HG03432 (cell line): ENCODE measurements at regions not wholly inside any gene's neighbourhood (a gene's known extent, or its start where the extent isn't known, plus 50 kb on each side); places are given as distances from the start of the nearest gene placed in this dataset.

ENCODE experiments used
- ATAC-seq: cut with Tn5 transposase; IDR thresholded peaks from one replicate; pipeline ENCODE4 v1.9.1; 2021; ENCODE audit warnings: mild to moderate bottlenecking, moderate library complexity; ENCODE audit not compliant: unreplicated experiment

DNA sequence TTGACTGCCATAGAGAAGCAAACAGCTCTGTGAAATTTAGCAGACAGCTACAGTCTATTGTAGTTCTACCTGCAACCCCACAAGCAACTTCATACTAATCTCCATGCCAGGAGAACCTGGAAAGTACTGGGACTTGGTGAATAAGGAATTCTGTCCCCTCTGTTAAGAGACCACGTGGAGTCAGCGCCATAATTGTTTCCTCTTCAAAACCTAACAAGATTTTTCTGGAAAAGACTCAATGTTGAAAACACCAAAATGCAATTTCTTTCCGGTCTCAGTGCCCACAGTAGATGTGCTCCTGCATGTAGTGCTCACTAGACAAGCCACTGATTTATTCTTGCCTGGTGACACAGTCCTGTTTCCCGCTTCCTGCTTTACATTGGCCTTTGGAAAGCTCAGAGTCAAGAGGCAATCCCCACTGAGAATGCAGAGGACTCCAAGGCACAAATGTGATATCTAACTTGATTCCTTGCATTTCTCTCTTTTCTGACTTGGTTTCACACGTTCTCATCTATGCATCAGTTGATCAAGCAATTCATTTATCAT is 268.3 kb downstream of the HIVEP2 start:
- ATAC-seq: no peak

DNA sequence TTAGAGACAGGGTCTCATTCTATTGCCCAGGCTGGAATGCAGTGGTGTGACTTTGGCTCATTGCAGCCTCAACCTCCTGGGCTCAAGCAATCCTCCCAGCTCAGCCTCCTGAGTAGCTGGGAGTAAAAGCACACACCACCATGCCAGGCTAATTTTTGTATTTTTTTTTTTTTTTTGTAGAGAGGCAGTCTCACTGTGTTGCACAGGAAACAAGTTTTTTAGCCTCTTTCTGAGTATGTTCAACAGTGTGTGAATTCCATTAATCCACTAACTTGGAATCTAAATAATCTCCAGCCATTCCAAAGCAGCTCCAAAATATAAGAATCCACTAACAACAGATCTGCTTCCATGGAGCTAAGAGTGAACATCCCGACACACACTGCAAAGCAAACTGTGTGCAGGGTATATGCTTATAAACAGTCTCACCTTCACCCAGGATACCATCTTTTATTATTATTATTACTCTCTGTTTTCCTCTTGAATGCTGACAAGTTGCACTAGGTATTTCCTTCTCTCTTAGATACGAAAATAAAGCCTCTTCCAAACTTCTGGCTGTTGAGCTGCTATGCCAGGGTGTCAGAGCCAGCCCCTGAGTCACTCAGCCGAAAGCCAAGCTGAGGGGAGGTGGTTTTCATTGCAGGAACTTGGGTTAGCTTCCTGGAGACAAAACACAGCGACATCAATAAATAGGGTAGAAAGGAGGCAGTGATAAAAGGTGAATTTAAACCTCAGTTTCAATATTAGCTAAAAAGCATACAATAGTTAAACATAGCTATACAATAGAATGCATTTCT is 264.9 kb downstream of the HIVEP2 start:
- ATAC-seq: no peak

DNA sequence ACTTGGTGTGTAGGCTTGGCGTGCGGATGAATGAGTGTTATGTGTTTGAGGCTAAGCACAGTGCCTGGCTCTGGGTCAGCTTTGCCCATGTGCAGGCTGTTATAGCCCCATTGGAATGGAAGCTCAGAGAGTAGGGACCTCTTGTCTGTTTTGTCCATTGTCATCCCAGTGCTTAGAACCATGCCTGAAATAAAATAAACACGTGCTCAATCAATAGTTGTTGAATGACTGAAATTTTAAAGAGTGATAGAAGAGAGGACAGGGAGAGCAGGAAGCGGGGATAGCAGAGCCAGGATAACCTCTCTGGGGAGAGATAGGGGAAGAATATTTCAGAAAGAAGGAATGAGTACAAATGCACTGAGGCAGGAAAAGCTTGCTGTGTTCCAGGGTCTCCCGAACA is 263.9 kb downstream of the HIVEP2 start:
- ATAC-seq: no peak

DNA sequence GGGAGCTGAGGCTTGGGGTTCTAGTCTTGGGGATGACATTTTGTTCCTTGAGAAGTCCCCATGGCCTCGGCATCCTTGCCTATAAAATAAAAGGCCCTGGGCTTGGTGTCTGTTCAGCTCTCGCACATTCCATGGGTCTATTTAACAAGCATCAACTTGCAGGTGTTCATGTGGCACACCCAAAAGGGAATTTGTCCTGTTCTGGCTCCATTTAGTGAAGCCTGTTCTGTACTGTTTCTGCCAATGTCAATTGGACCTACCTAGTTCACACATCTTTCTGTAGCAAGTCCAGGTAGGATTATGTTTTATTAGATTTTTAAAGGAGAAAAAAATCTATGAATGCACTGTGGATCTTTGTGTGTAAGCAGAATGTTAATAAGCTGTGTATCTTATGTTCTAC is 262.0 kb downstream of the HIVEP2 start:
- no peak for ATAC-seq

DNA sequence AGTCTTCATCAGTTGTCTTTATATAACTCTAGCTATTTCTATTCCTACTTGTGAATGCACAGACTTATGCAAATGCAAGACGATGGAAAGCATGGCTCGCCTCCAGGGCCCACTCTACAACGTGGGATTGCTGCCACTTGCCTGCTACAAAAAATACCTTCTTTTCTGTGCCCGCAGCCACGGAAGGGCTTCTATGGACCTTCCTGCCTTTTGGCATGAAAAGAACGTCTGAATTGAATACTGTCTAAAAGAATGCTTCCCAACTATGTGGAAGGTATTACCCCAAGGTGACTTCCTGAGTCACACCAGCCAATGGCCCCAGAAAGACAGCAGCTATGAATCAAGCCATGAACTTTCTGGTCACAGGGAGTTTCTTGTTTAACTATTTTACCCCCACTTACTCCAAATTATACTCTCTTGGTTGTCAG is 261.2 kb downstream of the HIVEP2 start:
- no peak for ATAC-seq

DNA sequence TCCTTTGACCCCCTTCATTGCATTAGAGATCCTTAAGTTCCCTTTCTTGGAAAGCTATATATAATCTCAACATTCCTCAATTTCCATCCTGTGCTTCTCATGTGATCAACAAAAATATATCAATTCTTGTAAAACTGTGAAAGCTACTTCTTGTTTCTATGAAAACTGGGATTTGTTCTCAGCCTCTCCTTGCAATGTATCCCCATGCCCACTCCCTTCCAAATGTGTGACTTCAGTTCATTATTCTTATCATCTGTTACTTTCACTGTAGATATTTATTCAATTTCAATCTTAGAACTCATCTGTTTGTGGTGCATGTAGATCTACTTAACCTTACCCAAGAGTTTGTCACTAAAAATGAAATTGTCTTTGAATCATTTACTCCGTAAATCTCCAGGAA is 260.6 kb downstream of the HIVEP2 start:
- ATAC-seq: no peak

DNA sequence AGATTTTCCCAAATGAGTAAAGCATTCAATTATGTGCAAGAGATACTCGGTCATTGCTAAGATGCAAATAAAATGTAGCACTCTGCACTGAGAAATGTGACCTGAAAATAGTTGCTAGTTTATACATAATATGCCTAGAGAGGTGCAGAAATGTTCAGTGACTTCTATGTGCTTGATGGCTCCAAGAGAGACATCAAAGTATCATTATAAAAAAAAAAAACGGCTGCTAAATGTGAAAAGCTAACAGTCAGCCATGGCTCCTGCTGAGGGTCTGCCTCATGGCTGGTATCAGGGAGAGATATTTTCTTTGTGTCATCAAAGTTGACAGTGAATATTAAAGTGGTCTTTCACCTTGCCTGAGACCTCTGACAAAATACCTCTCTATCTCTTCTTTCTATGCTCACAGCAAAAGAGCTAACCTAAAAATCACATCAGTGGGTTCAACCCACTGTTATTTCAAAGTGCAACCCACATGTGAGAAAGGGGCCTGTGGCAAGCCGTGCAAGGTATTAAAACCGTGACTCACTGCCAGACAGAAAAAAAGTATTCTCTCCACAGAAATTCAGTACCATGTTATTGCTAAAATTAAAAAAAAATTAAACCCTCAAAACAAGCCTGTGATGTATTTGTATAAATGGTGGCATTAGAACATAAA is 259.0 kb downstream of the HIVEP2 start:
- ATAC-seq: no peak

DNA sequence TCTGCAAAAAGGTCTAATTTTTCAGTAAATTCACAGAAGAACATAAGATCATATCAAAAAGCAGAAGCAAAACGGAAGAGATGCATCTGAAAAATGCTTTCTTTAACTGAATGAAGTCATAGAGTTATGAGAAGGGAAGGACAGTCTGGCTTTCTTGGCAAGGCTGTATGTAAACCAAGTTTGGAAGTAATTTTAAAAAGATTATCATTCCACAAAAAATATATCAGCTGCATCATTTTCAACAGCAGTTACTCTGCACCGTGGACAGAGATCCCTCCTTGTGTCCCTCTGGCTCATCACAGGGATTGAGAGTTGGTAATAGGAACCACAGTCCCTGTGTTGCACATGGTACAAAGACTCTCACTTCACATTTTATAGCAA is 258.5 kb downstream of the HIVEP2 start:
- ATAC-seq: no peak

DNA sequence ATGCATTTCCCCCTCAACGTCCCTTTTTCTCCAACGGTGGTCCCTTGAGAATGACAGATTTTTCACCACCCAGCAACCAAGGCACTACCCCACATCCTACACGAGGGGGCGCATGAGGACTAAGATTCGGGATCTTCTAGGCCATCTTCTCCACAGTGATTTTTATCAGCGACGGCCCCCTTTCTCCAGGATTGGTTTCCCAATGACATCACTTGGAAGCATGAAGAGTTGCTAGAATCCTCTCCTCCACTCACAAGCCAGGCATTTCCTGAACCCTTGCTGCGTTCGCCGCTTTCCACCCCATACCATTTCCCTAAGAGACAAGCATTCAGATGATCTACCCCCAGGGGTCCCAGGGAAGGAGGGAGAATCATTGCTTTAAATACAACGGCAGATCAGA is 252.0 kb downstream of the HIVEP2 start:
- ATAC-seq: peak; percentile 90

DNA sequence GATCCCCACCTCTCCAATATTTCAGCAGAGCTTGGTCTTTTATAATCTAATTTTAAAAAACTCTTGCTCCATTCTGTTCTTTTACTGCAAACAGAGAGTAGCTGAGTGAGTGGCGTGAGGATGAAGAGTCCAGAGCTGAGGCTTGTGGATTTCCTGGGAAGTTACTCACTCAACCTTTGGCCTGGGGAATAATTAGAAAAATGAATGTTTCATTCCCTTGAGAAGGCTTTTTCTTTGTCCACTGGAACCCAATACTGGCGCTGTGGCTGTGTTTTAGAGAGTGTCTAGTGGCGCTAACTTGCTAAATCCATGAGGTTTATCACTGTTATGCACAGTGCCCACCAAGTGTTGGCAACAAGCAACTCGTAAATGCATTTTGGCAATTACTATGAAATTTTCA is 251.5 kb downstream of the HIVEP2 start:
- no peak for ATAC-seq

DNA sequence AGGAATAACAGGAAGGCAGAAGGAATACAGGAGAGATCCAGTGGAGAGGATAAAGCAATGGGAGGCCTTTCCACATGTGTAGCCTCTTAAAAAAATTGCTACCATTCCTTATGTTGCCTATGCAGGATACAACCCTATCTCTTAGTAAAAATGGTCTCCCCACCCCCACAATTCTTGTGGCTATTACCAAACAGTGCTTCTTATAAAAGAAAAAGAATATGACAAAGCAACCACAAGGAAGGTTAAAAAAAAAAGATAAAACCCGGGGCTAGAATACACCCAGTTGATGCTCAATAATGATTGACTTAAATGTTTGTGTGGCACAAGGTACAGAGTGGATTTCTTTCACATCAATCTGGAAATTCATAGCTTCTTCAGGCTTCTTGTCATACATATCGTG is 250.9 kb downstream of the HIVEP2 start:
- no peak for ATAC-seq

DNA sequence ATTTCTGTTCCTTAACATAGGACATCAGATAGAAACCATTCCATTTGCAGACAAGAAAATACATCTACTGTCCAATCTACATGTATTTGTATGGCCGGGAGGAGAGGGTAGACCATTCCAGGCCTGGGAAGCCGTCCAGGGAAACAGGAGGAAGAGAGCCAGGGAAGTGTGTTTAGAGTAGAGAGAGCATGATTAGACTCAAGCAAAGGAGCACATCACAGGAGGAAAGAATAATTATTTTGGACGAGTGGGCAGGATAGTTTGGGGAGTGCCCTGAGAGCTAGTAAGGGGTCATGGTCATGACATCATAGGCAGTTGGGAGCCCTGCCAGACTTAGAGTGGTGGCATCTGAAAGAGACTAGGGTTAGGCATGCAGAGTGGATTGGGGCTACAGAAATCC is 250.0 kb downstream of the HIVEP2 start:
- ATAC-seq: no peak

DNA sequence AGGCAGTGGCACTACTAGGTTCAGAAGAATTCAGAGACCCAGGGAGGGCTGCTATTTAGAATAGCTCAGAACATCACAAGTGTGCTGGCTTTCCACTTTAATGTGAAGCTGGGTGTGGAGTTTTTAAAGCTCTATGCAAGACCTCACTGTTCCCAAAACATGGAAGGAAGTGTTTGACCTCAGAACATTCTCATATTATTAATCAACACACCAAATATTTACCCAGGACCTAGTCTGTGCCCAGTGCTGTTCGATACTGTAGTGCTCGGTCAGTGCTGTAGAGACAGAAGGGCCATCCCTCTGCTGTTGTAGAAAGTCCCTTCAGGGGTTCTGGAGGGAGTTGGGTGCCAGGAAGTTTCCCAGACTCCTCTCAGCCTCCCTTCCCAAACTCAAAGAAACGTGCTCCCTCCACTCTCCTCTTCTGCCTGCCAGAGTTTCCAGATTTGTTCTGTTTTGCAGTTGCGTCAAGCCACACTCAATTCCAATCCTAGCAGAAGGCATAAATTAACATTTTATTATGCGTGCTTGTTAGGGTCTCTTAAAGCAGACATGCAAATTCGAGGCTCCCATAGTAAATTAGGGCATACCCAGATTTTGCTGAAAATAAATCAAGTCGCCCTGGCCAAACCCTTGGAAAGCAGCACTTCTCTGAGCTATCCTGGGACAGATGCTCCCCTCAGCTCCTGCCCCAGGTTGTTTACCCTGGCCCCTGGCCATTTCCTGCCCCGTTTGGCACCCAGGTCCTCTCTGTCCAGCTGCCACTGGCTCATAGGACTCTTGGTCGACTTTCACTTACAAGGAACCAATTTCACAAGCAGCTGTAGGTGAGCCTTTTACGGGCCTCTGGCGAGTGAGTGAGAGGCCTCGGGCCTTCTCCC is 248.6 kb downstream of the HIVEP2 start:
- no peak for ATAC-seq

DNA sequence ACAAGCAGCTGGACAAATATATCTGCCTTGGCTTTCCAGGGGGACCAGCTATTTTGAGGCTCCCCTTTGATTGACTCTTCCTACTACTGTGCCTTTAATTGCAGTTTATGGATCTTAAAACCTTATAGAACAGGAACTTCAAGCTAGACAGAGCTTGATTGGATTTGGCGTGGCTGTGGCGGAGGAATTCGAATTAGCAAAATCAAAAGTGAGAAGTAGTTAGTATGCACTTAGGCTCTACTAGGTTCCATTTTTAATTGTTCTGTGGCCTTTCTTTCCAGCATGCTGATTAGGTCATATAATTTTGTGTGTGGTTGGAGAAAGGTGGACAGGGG is 248.0 kb downstream of the HIVEP2 start:
- ATAC-seq: no peak

DNA sequence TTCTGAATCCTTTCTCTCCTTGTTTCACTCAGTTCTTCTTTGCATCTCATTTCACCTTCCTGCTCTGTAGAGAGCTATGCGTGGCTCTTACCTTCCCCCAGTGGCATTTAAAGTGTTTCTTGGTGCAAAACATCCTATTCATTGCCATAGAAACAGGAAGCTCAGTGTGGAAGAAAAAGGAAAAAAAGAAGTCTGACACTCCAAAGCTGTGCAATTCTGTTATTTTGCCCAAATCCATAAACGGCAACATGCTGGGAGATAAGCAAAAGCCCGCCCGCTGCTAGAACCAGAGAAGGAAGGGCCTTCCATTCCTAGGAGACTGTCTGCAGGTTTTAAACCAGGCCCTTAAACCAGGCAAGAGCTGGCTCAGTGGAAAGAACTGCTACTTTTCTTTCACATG is 247.1 kb downstream of the HIVEP2 start:
- no peak for ATAC-seq

DNA sequence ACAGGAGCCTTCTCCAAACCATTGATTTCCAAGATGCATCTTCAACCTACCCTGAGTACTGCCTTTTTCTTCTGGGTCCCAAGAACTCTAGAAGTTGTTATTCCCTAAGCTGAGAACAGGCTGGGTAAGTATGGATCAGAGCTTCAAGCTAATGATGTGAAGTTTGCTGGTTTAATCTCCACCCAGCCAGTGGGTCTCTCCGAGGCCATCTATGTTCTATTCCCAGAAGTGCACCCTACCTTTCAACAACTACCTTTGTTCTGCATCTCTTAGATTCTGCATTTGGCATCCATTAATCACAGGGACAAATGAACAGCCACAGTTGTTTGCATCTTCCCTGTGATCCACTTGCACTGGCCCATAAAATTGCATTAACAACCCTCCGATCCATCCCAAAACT is 246.2 kb downstream of the HIVEP2 start:
- ATAC-seq: no peak

DNA sequence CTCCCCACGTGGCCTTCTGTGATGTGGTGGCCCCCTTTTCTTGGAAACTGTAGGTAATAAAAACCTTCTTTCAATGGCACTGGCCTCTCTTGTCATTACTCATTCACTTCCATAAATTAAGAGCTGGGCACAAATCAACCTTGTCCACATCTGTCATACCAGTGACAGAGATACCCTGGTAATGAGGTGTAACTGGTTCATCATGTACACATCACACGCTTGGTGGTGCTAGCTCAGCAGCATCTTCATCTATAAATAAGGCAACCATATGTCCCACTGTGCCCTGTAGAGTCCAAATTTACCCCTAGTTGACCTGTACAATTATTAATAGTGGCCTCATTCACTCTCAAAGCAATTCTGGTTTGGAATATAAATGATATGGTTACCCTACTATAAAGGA is 245.6 kb downstream of the HIVEP2 start:
- no peak for ATAC-seq

DNA sequence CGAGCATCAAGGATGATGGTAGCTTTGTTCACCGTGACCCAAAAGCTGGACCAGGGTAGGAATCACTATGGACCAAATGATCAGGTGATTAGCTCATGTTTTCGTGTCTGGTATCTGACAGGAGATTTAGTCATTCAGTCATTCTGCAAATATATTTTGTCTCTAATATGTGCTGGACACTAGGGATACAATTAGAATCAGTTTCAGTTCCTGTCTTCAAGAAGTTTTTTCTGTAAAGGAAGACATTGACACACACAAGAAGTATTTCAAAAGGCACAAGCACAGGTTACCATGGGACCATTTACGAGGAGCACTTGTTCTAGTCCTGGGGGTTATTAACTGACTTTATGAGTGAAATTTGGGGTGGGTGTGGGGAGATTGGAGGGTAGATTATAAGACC is 244.9 kb downstream of the HIVEP2 start:
- ATAC-seq: peak; percentile 60

DNA sequence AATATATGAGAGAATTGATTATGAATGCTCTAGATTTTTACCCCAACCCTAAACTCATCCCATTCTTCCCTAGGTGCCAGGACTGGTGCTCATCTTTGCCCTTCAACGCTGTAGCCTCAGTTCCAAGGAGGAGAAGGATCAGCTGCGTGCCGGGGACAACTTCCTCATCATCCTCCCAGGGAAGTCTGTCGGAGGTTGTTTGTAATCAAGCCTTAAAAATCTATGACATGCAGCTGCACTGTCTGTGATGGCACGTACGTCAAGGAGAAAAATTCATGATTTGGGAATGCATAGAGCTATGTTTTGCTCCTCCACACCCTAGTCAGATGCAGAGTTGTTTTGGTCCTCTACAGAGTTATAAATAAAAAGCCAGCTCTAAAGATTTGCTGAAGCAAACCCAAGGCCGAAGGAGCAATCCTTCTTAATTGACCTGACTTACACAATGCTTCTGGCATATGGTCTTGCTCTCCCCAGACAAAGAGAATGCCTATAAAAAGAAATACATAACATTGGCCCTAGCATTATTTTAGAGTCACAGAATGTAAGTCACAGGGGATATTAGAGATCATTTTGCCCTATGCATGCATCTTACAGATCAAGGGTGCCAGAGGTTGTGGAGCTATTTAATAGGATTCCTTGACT is 244.2 kb downstream of the HIVEP2 start:
- no peak for ATAC-seq
